ENCODE measurements at regions not wholly inside any gene's neighbourhood (a gene's known extent, or its start where the extent isn't known, plus 50 kb on each side); places are given as distances from the start of the nearest gene placed in this dataset.
A peak's percentile ranks its signal among the peaks of the same experiment; 100 is the strongest.

DNA sequence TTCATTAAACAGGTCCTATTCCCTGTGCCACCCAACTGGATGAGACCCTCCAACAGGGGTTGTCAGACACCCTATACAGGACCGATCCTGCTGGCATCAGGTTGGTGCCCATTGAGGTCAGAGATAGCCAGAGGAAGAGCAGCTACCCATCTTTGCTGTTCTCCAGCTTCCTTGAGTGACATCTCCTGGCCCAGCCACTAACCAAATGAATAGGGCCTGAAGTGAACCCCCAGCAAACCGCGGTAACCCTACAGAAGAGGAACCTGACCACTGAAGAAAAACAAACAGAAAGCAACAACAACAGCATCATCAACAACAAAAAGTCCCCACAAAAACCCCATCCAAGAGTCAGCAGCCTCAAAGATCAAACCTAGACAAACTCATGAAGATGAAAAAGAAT is 133.6 kb upstream of the ARPP21 start:
- no peak overlapping the region for H3K4me3 ChIP-seq
- no peaks in the 10 kb centered on the region for H3K36me3 ChIP-seq
- H3K4me1 ChIP-seq (ENCODE audit: low read depth), result peaks cover 11% of the 10 kb centered on the region
- no peaks in the 10 kb centered on the region for H3K9me3 ChIP-seq (ENCODE audit: low read depth)
- no peaks in the 10 kb centered on the region for H3K27me3 ChIP-seq
- no peak for DNase-seq (ENCODE audit: low read depth in 1 of 2, low spot score in 1 of 2)
- TF ChIP-seq, protein P1, sequence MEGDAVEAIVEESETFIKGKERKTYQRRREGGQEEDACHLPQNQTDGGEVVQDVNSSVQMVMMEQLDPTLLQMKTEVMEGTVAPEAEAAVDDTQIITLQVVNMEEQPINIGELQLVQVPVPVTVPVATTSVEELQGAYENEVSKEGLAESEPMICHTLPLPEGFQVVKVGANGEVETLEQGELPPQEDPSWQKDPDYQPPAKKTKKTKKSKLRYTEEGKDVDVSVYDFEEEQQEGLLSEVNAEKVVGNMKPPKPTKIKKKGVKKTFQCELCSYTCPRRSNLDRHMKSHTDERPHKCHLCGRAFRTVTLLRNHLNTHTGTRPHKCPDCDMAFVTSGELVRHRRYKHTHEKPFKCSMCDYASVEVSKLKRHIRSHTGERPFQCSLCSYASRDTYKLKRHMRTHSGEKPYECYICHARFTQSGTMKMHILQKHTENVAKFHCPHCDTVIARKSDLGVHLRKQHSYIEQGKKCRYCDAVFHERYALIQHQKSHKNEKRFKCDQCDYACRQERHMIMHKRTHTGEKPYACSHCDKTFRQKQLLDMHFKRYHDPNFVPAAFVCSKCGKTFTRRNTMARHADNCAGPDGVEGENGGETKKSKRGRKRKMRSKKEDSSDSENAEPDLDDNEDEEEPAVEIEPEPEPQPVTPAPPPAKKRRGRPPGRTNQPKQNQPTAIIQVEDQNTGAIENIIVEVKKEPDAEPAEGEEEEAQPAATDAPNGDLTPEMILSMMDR (IDR thresholded peaks at IDR 0.05; ENCODE audit: low read depth, low read length), result no peak
- H3K27ac ChIP-seq, result no peak overlapping the region

DNA sequence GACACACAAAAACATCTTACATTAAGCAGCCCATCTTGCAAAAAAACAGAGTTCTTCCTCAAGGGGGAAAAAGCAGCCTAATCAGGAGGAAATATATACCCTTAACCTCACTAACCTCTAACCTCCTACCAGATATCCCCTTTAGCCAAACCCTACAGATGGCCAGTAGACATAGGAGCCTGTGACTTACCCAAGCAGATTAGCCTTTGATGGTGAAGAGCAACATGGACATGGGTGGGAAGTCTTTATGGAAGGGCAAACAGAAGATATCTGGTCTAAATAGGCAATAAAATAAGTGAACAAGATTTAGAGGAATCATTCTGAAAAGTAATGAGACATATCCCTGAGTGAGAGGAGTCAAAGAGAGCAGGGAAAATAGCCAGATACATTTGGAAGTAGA is 119.4 kb upstream of the ARPP21 start:
- no peak overlapping the region for H3K4me3 ChIP-seq
- peaks cover 8% of the 10 kb centered on the region for H3K4me1 ChIP-seq (ENCODE audit: low read depth)
- TF ChIP-seq, protein P1 (IDR thresholded peaks at IDR 0.05; ENCODE audit: low read depth, low read length), result no peak
- no peak overlapping the region for H3K27ac ChIP-seq
- H3K36me3 ChIP-seq, result no peaks in the 10 kb centered on the region
- H3K27me3 ChIP-seq, result no peaks in the 10 kb centered on the region
- no peaks in the 10 kb centered on the region for H3K9me3 ChIP-seq (ENCODE audit: low read depth)
- DNase-seq (ENCODE audit: low read depth in 1 of 2, low spot score in 1 of 2), result no peak

DNA sequence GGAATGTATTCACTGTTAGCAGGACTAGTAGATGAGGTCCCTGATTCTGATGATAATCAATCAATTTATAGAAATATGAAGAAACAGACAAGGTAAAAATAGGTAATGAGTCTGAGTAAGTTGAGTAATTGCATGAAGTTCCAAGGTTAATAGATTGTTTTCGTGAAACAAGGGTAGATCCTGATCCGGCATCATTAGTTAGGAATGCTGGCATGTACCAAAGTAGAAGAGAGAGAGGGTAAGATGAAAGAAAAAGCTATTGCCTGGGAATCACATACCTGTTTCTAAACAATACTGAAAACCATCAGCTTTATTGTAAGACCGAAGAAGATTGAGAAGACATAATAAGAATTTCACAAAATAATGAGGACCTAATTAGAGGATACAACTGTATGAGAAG is 118.1 kb upstream of the ARPP21 start:
- Histone ChIP-seq H3K4me3 (no peak overlapping the region), H3K9me3 (ENCODE audit: low read depth) (no peaks in the 10 kb centered on the region), H3K36me3 (no peaks in the 10 kb centered on the region), H3K4me1 (ENCODE audit: low read depth) (peaks cover 8% of the 10 kb centered on the region), H3K27me3 (no peaks in the 10 kb centered on the region), H3K27ac (no peak overlapping the region)
- no peak for DNase-seq (ENCODE audit: low read depth in 1 of 2, low spot score in 1 of 2)
- TF ChIP-seq, protein P1 (IDR thresholded peaks at IDR 0.05; ENCODE audit: low read depth, low read length), result no peak

DNA sequence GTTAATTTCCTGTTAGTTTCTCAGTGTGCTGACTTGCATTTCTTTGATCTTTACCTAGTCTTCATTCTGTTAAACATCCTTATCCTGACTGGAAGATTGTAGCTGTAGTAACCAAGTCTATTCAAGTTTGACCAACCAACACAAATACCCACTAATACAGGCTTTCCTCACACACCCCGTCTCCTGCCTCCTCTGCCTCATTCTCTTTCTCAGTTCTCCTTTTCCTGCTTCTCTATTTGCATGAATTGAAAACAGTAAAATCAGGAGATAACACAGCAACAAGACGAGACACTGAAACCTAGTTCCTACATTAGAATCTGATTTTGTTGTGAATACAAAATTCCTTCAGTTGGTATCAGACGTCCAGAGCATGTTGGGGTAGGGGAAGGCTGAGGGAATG is 116.9 kb upstream of the ARPP21 start:
- no peak for DNase-seq (ENCODE audit: low read depth in 1 of 2, low spot score in 1 of 2)
- no peaks in the 10 kb centered on the region for H3K36me3 ChIP-seq

DNA sequence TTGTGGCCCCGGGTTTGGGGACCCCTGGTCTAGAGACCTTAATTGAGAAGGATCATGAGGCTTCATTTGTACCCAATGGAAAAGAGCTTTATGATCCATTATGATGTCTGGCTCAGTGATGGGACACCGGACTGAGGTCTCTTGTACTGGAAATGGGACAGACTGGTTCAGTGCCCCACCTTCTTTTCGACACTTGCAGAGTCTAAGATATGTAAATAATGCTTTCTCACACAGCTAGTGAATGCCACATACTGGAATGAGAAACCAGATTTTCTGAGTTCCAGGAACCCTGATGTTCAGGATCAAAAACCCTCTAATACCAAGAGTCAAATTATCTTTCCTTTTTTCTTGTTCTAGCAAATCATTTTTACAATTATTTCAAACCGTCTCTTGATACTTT is 116.3 kb upstream of the ARPP21 start:
- Histone ChIP-seq H3K4me1 (ENCODE audit: low read depth) (peaks cover 15% of the 10 kb centered on the region), H3K9me3 (ENCODE audit: low read depth) (no peaks in the 10 kb centered on the region), H3K4me3 (no peak overlapping the region), H3K27ac (no peak overlapping the region), H3K27me3 (no peaks in the 10 kb centered on the region), H3K36me3 (no peaks in the 10 kb centered on the region)
- TF ChIP-seq, protein P1 (IDR thresholded peaks at IDR 0.05; ENCODE audit: low read depth, low read length), result no peak
- DNase-seq (ENCODE audit: low read depth in 1 of 2, low spot score in 1 of 2), result no peak

More for the DNA sequence above, 116.9 kb upstream of the ARPP21 start:
- Histone ChIP-seq H3K9me3 (ENCODE audit: low read depth) (no peaks in the 10 kb centered on the region), H3K27ac (no peak overlapping the region), H3K4me3 (no peak overlapping the region), H3K27me3 (no peaks in the 10 kb centered on the region), H3K4me1 (ENCODE audit: low read depth) (peaks cover 15% of the 10 kb centered on the region)
- TF ChIP-seq, protein P1 (IDR thresholded peaks at IDR 0.05; ENCODE audit: low read depth, low read length), result no peak

DNA sequence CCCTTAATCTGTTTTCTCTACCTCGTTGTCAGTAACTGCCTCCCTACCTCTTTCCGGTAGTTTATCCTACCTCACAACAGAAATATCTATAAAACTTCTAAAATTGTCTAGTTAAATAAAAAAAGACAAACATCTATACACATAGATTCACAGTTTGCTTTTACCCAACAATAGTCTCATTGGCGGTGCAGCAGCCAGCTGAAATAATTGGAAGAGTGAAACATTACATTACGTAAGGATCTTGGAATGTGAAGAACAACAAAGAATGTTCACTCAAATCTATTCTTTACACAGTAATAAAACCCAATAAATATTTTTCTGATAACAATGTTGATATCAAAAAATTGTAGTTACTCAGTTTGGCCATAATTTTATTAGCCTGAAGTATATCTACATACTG is 115.5 kb upstream of the ARPP21 start:
- Histone ChIP-seq H3K4me3 (no peak overlapping the region), H3K27ac (no peak overlapping the region), H3K4me1 (ENCODE audit: low read depth) (peaks cover 15% of the 10 kb centered on the region), H3K36me3 (no peaks in the 10 kb centered on the region), H3K27me3 (no peaks in the 10 kb centered on the region), H3K9me3 (ENCODE audit: low read depth) (no peaks in the 10 kb centered on the region)
- peak in 1 of 2 donors; percentile 41 for DNase-seq (ENCODE audit: low read depth in 1 of 2, low spot score in 1 of 2)
- TF ChIP-seq, protein P1 (IDR thresholded peaks at IDR 0.05; ENCODE audit: low read depth, low read length), result no peak

Data from cardiac muscle cell (in vitro differentiated cells and primary cell).